ENCODE measurements at regions not wholly inside any gene's neighbourhood (a gene's known extent, or its start where the extent isn't known, plus 50 kb on each side); places are given as distances from the start of the nearest gene placed in this dataset.

- TF ChIP-seq CTCF (conservative IDR thresholded peaks at IDR 0.05; ENCODE audit: low read length) (no peak), EZH2phosphoT487 (IDR thresholded peaks at IDR 0.05; ENCODE audit: borderline replicate concordance) (no peak)
These were observed 123.8 kb downstream of the TM9SF2 start for GRCh38 chr13:99624936-99625540.

Data from Loucy (cell line).